ENCODE measurements at regions not wholly inside any gene's neighbourhood (a gene's known extent, or its start where the extent isn't known, plus 50 kb on each side); places are given as distances from the start of the nearest gene placed in this dataset.

DNA sequence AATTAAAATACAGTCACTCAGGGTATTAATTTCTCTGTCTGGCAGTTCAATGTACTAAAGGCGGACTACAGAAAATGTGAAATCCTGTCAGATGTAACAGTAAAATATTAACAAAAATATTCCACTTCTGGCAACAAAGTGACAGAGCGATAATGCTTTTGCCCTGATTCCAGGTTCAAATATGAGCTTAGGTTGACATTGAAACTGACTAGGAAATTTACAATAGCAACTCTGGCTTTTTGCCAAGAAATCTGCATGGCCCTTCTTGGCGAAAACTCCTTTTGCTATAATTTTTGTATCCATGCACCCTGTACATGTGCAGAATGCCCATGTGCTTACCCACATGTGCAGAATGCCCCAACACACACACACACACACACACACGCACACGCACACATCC is 552.2 kb downstream of the MDFIC start:
- Histone ChIP-seq H3K9me3 (ENCODE audit: control insufficient read depth in 1 of 2, low read length in 2 of 2) (no peaks in the 10 kb centered on the region), H3K36me3 (ENCODE audit: control insufficient read depth in 1 of 2, insufficient read depth in 2 of 2, low read length in 2 of 2) (no peaks in the 10 kb centered on the region), H3K4me3 (ENCODE audit: low read depth in 1 of 2, low read length in 2 of 2) (no peak overlapping the region), H3K4me1 (ENCODE audit: control insufficient read depth in 1 of 2, insufficient read depth in 2 of 2, low read length in 2 of 2) (no peaks in the 10 kb centered on the region), H3K27me3 (ENCODE audit: low read depth, low read length) (no peaks in the 10 kb centered on the region), H3K27ac (ENCODE audit: low read length) (no peak overlapping the region)

DNA sequence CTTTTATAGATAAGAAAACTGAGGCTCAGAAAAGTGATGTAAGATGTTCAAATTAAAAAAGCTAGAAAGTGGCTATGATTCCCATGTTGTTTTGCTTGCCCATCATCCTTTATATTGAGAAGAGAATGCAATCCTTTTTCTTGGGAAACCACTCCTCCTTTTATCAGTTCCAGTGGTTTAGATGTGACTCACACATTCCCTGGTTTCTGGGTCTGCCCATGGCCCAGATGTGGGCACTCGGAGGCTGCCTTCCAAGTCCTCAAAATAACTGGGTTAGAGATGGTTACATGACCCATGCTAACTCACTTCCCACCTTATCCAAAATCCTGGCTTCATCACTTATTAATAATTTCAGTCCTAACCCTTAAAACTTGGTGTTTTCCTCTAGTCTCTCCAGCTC is 550.0 kb downstream of the MDFIC start:
- no peak overlapping the region for H3K4me3 ChIP-seq (ENCODE audit: low read depth in 1 of 2, low read length in 2 of 2)
- H3K4me1 ChIP-seq (ENCODE audit: control insufficient read depth in 1 of 2, insufficient read depth in 2 of 2, low read length in 2 of 2): no peaks in the 10 kb centered on the region
- H3K36me3 ChIP-seq (ENCODE audit: control insufficient read depth in 1 of 2, insufficient read depth in 2 of 2, low read length in 2 of 2): no peaks in the 10 kb centered on the region
- H3K27me3 ChIP-seq (ENCODE audit: low read depth, low read length): no peaks in the 10 kb centered on the region
- no peak overlapping the region for H3K27ac ChIP-seq (ENCODE audit: low read length)
- no peaks in the 10 kb centered on the region for H3K9me3 ChIP-seq (ENCODE audit: control insufficient read depth in 1 of 2, low read length in 2 of 2)

DNA sequence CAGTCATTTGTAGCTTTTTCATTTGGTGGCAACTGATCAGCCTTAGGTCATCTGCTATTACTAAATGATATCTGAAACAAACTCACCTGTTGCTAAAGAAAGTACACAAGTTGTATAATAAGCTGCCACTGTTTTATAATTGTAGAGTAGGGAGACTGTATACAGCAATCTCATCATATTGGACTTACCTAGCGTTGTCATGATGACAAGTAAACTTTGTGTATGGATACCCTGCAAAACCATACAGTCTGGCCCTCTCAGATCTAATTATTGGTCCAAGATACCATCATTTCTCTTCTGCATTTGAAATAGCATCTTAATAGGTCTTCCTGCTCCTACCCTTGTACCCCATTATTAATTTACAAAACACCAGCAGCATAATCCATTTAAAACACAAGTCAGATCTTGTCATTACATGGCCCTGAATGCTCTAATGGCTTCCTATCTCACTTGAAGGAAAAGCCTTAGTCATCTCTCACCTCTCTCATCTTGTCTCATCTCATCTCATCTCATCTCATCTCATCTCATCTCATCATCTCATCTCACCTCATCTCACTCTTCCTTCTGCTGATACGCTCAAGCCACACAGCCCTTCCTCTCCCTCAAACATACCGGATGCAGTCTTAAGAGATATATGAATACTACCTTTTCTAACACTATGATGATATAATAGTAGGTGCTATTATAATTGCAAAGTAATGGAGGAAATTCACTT is 540.6 kb downstream of the MDFIC start:
- Histone ChIP-seq H3K36me3 (ENCODE audit: control insufficient read depth in 1 of 2, insufficient read depth in 2 of 2, low read length in 2 of 2) (no peaks in the 10 kb centered on the region), H3K4me1 (ENCODE audit: control insufficient read depth in 1 of 2, insufficient read depth in 2 of 2, low read length in 2 of 2) (no peaks in the 10 kb centered on the region), H3K9me3 (ENCODE audit: control insufficient read depth in 1 of 2, low read length in 2 of 2) (no peaks in the 10 kb centered on the region), H3K4me3 (ENCODE audit: low read depth in 1 of 2, low read length in 2 of 2) (no peak overlapping the region), H3K27ac (ENCODE audit: low read length) (no peak overlapping the region), H3K27me3 (ENCODE audit: low read depth, low read length) (no peaks in the 10 kb centered on the region)

DNA sequence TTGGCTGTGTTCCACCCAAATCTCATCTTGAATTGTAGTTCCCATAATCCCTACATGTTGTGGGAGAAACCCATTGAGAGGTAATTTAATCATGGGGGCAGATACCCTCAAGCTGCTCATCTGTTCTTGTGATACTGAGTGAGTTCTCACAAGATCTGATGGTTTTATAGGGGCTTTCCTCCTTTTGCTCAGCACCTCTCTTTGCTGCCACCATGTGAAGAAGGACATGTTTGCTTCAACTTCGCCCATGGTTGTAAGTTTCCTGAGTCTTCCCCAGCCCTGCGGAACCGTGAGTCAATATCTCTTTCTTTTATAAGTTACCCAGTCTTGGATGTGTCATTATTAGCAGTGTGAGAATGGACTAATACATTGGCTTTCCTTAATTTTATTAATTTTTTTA is 527.8 kb downstream of the MDFIC start:
- H3K9me3 ChIP-seq (ENCODE audit: control insufficient read depth in 1 of 2, low read length in 2 of 2): no peaks in the 10 kb centered on the region
- H3K4me1 ChIP-seq (ENCODE audit: control insufficient read depth in 1 of 2, insufficient read depth in 2 of 2, low read length in 2 of 2): no peaks in the 10 kb centered on the region
- no peaks in the 10 kb centered on the region for H3K36me3 ChIP-seq (ENCODE audit: control insufficient read depth in 1 of 2, insufficient read depth in 2 of 2, low read length in 2 of 2)
- no peak overlapping the region for H3K4me3 ChIP-seq (ENCODE audit: low read depth in 1 of 2, low read length in 2 of 2)
- no peak overlapping the region for H3K27ac ChIP-seq (ENCODE audit: low read length)
- no peaks in the 10 kb centered on the region for H3K27me3 ChIP-seq (ENCODE audit: low read depth, low read length)

DNA sequence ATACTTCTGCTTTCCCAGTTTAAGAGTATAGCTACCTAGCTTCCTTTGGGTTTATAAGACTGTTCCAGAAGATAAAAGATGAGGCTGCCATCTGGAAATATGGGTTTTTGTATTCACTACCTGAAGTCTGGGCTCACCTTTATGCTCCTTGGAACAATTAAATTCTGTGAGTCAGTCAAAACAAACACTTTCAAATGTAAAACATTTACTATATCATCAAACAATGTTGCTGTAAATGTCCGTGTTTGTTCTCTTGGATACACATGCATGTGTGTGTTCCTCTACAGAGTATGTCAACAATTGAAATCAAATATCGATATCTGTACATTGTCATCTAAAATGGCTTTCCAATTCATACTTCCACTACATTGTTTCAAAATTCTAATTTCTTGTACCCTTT is 525.6 kb downstream of the MDFIC start:
- H3K4me1 ChIP-seq (ENCODE audit: control insufficient read depth in 1 of 2, insufficient read depth in 2 of 2, low read length in 2 of 2): no peaks in the 10 kb centered on the region
- H3K4me3 ChIP-seq (ENCODE audit: low read depth in 1 of 2, low read length in 2 of 2): no peak overlapping the region
- no peaks in the 10 kb centered on the region for H3K27me3 ChIP-seq (ENCODE audit: low read depth, low read length)
- H3K9me3 ChIP-seq (ENCODE audit: control insufficient read depth in 1 of 2, low read length in 2 of 2): no peaks in the 10 kb centered on the region
- H3K36me3 ChIP-seq (ENCODE audit: control insufficient read depth in 1 of 2, insufficient read depth in 2 of 2, low read length in 2 of 2): no peaks in the 10 kb centered on the region
- H3K27ac ChIP-seq (ENCODE audit: low read length): no peak overlapping the region

DNA sequence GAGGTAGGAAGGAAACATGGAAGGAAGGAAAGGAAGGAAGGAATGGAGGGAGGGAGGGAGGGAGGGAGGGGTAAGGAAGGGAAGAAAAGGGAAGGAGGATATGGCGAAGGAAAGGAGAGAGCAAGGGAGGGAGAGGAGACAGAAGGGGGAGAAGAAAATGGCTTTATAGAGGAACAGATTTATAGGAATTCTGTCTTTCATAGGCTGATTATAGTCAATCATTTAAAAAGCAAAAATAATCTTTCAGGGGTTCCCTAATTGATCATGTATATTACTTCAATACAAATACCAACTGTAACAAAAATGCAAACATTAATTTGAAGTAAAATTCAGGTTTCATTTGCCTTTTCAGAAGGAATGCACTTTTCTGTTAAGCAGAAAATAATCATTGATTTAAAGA is 519.1 kb downstream of the MDFIC start:
- H3K27me3 ChIP-seq (ENCODE audit: low read depth, low read length): no peaks in the 10 kb centered on the region
- no peaks in the 10 kb centered on the region for H3K4me1 ChIP-seq (ENCODE audit: control insufficient read depth in 1 of 2, insufficient read depth in 2 of 2, low read length in 2 of 2)
- no peak overlapping the region for H3K27ac ChIP-seq (ENCODE audit: low read length)
- H3K4me3 ChIP-seq (ENCODE audit: low read depth in 1 of 2, low read length in 2 of 2): no peak overlapping the region
- no peaks in the 10 kb centered on the region for H3K36me3 ChIP-seq (ENCODE audit: control insufficient read depth in 1 of 2, insufficient read depth in 2 of 2, low read length in 2 of 2)
- H3K9me3 ChIP-seq (ENCODE audit: control insufficient read depth in 1 of 2, low read length in 2 of 2): no peaks in the 10 kb centered on the region

DNA sequence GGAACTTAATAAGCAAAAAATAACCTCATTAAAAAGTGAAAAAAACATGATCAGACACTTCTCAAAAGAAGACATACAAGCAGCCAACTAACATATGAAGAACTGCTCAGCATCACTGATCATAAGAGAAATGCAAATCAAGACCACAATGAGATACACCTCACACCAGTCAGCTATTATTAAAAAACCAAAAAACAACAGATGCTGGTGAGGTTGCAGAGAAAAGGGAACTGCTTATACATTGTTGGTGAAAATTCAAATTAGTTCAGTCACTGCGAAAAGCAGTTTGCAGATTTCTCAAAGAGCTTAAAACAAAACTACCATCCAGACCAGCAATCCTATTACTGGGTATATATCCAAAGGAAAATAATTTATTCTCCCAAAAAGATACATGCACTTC is 513.3 kb downstream of the MDFIC start:
- H3K4me3 ChIP-seq (ENCODE audit: low read depth in 1 of 2, low read length in 2 of 2): no peak overlapping the region
- no peaks in the 10 kb centered on the region for H3K36me3 ChIP-seq (ENCODE audit: control insufficient read depth in 1 of 2, insufficient read depth in 2 of 2, low read length in 2 of 2)
- no peaks in the 10 kb centered on the region for H3K27me3 ChIP-seq (ENCODE audit: low read depth, low read length)
- no peak overlapping the region for H3K27ac ChIP-seq (ENCODE audit: low read length)
- H3K9me3 ChIP-seq (ENCODE audit: control insufficient read depth in 1 of 2, low read length in 2 of 2): no peaks in the 10 kb centered on the region
- H3K4me1 ChIP-seq (ENCODE audit: control insufficient read depth in 1 of 2, insufficient read depth in 2 of 2, low read length in 2 of 2): no peaks in the 10 kb centered on the region

DNA sequence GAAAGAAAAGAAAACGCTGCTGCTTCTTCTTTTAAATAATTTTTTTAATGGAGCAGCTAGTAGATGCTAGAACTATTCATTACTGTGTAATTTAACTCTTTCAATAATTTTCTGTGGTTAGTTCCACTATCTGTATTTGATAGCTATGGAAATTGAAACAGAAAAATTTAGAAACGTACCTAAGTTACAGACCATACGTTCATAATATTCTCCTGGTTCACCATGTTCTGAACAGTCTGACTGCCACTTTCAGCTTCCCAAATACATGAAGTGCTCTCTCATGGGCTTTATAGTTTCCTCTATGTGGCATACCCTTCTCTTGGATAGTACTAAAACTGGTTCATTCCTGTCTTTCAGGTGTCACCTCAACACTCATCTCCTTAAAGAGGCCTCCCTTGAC is 508.0 kb downstream of the MDFIC start:
- H3K27ac ChIP-seq (ENCODE audit: low read length): no peak overlapping the region
- H3K36me3 ChIP-seq (ENCODE audit: control insufficient read depth in 1 of 2, insufficient read depth in 2 of 2, low read length in 2 of 2): no peaks in the 10 kb centered on the region
- no peaks in the 10 kb centered on the region for H3K9me3 ChIP-seq (ENCODE audit: control insufficient read depth in 1 of 2, low read length in 2 of 2)
- H3K4me3 ChIP-seq (ENCODE audit: low read depth in 1 of 2, low read length in 2 of 2): no peak overlapping the region
- H3K27me3 ChIP-seq (ENCODE audit: low read depth, low read length): no peaks in the 10 kb centered on the region
- H3K4me1 ChIP-seq (ENCODE audit: control insufficient read depth in 1 of 2, insufficient read depth in 2 of 2, low read length in 2 of 2): no peaks in the 10 kb centered on the region

DNA sequence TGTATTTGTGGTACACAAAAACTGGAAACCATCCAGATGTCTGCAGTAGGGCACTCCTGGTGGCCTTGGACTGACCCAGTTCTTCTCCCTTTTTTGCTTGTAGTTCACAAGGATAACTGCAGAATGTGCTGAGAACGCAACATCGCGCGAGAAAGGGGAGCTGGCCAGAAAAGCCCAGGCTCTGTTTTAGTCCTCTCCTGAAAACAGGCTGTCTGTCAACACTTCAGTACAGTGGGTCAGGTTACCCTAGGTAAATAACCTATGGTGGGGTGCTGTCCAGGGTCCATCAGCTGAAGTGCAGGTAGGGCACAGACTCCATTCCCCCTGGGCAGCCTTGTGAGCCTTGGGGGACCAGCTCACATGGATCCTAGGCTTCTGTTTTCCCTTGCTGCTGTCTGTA is 495.8 kb downstream of the MDFIC start:
- Histone ChIP-seq H3K27ac (ENCODE audit: low read length) (no peak overlapping the region), H3K36me3 (ENCODE audit: control insufficient read depth in 1 of 2, insufficient read depth in 2 of 2, low read length in 2 of 2) (no peaks in the 10 kb centered on the region), H3K9me3 (ENCODE audit: control insufficient read depth in 1 of 2, low read length in 2 of 2) (no peaks in the 10 kb centered on the region), H3K4me1 (ENCODE audit: control insufficient read depth in 1 of 2, insufficient read depth in 2 of 2, low read length in 2 of 2) (no peaks in the 10 kb centered on the region), H3K27me3 (ENCODE audit: low read depth, low read length) (no peaks in the 10 kb centered on the region), H3K4me3 (ENCODE audit: low read depth in 1 of 2, low read length in 2 of 2) (no peak overlapping the region)

DNA sequence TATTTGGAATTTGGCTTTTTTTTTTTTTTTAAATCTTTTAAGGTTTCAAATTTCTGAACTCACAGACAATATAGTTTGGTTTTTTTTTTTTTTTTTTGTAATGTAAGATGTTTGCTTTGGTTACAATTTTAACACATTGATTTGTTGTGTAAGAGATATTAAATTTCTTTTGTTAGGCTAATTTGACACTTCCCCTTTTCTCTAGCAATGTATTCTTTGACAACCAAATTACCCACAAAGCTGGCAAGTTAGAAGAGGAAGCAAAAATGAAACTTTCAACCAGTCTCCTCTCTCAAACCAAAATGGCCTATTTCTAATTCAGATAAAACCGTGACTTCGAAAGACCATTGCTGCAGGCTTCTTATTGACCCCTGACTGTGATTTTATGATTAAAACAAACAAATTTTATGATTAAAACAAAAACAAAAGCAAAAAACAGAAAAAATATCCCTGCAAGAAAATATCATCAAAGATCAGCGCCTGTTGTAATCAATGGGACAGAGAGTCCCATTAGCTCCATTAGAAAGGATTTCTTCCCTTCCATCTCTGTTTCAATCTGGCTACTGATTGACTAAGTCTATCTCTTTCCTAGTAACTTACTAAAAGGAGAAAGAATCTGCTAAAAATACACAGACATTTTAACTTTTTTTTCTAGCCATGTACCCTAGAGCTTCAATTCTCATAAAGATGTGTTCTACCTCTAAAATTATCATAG is 489.2 kb downstream of the MDFIC start:
- Histone ChIP-seq H3K9me3 (ENCODE audit: control insufficient read depth in 1 of 2, low read length in 2 of 2) (no peaks in the 10 kb centered on the region), H3K4me1 (ENCODE audit: control insufficient read depth in 1 of 2, insufficient read depth in 2 of 2, low read length in 2 of 2) (no peaks in the 10 kb centered on the region), H3K27ac (ENCODE audit: low read length) (no peak overlapping the region), H3K27me3 (ENCODE audit: low read depth, low read length) (no peaks in the 10 kb centered on the region), H3K36me3 (ENCODE audit: control insufficient read depth in 1 of 2, insufficient read depth in 2 of 2, low read length in 2 of 2) (no peaks in the 10 kb centered on the region), H3K4me3 (ENCODE audit: low read depth in 1 of 2, low read length in 2 of 2) (no peak overlapping the region)

DNA sequence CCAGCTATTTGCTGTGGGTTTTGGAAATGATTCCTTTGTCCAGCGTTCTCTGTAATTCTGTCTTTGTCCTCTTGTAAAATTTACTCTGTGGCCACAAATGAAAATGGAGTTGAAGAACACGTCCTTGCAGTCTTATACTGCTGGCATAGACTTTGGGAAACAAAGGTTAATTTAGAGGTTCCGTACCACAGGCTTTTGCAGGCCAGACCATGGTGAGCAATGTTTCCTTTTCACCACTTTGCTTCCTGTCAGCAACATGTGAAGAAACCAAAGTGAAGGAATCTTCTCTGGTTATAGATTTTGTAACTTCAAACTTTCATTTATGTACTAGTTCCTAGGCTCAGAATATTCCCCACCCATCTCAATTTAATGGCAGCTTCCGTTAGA is 488.5 kb downstream of the MDFIC start:
- Histone ChIP-seq H3K36me3 (ENCODE audit: control insufficient read depth in 1 of 2, insufficient read depth in 2 of 2, low read length in 2 of 2) (no peaks in the 10 kb centered on the region), H3K9me3 (ENCODE audit: control insufficient read depth in 1 of 2, low read length in 2 of 2) (no peaks in the 10 kb centered on the region), H3K4me3 (ENCODE audit: low read depth in 1 of 2, low read length in 2 of 2) (no peak overlapping the region), H3K27ac (ENCODE audit: low read length) (no peak overlapping the region), H3K27me3 (ENCODE audit: low read depth, low read length) (no peaks in the 10 kb centered on the region), H3K4me1 (ENCODE audit: control insufficient read depth in 1 of 2, insufficient read depth in 2 of 2, low read length in 2 of 2) (no peaks in the 10 kb centered on the region)

Data from muscle layer of duodenum (tissue), 2 donors.